Sigmoid colon (tissue), 4 donors: ENCODE measurements at regions not wholly inside any gene's neighbourhood (a gene's known extent, or its start where the extent isn't known, plus 50 kb on each side); places are given as distances from the start of the nearest gene placed in this dataset.

ENCODE experiments used
- CTCF ChIP-seq, 4 experiments: fragments of 450-650 bp in 3 of 4; fragments of 200-600 bp in 1 of 4; IDR thresholded peaks; one replicate each; pipeline ENCODE4 v1.5.1; 2016 to 2019; ENCODE audit warnings: antibody characterized with exemption in 4 of 4, mild to moderate bottlenecking in 3 of 4, moderate library complexity in 2 of 4
- POLR2A ChIP-seq, 2 donors: fragments of 450-650 bp; IDR thresholded peaks; one replicate each; pipeline ENCODE4 v1.6.1; 2016; ENCODE audit warnings: antibody characterized with exemption in 2 of 2, mild to moderate bottlenecking in 2 of 2, moderate library complexity in 2 of 2
- POLR2AphosphoS5 ChIP-seq, 4 donors: sonication (generic); formaldehyde crosslinking; IDR thresholded peaks; one replicate each; pipeline ENCODE4 v1.6.1; 2017; ENCODE audit warnings: antibody characterized with exemption in 4 of 4

GRCh38 chr1:221458447-221459156 lies 283.3 kb downstream of the DUSP10 start:
- TF ChIP-seq CTCF (IDR thresholded peaks at IDR 0.05) (no peak), POLR2A (IDR thresholded peaks at IDR 0.05) (no peak), POLR2AphosphoS5 (IDR thresholded peaks at IDR 0.05) (peak in 1 of 4 donors; percentile 5)
